IMR-90 (cell line): ENCODE measurements at regions not wholly inside any gene's neighbourhood (a gene's known extent, or its start where the extent isn't known, plus 50 kb on each side); places are given as distances from the start of the nearest gene placed in this dataset.

Experiments
- ATAC-seq: fragments of 200-7000 bp; cut with Tn5 transposase; 2 replicates; pipeline ENCODE4 v1.9.1; 2020; ENCODE audit warnings: low read depth, mild to moderate bottlenecking, moderate library complexity
- BruUV-seq: library from RNA; stranded (reverse); fragments of 400-500 nt; replicated peaks from 2 replicates; lab custom pipeline; 2021; lab: Mats Ljungman, UMichigan
- CTCF ChIA-PET: fragments of 300-600 bp; formaldehyde crosslinking; extraction: SDS; loops from one replicate; lab custom pipeline; 2021; ENCODE audit warnings: antibody characterized with exemption; lab: Yijun Ruan, JAX
- POLR2A ChIA-PET: fragments of 300-600 bp; sonication (Branson Sonifier 250); formaldehyde crosslinking; loops from one replicate; lab custom pipeline; 2022; ENCODE audit warnings: antibody characterized with exemption; ENCODE audit not compliant: unreplicated experiment; lab: Charles Lee
- DNase-seq: peaks from one replicate; pipeline ENCODE4 v3.0.0; 2013
- H2AFZ ChIP-seq: replicated peaks from 2 replicates; pipeline ENCODE3; 2013; ENCODE audit warnings: low read length, mild to moderate bottlenecking; ENCODE audit not compliant: poor library complexity
- H2AK5ac ChIP-seq: 2 replicates; pipeline ENCODE4 v1.6.1; 2013; ENCODE audit warnings: low read depth, low read length, inconsistent platforms
- H2AK9ac ChIP-seq: replicated peaks from 2 replicates; pipeline ENCODE3; 2013; ENCODE audit warnings: mild to moderate bottlenecking, low read depth, low read length, moderate library complexity; ENCODE audit not compliant: poor library complexity
- H2BK120ac ChIP-seq: 2 replicates; pipeline ENCODE4 v1.6.1; 2013; ENCODE audit warnings: low read depth, low read length, inconsistent platforms
- H2BK15ac ChIP-seq: 3 replicates; pipeline ENCODE4 v1.6.1; 2013; ENCODE audit warnings: low read depth, low read length, inconsistent platforms
- H2BK20ac ChIP-seq: 2 replicates; pipeline ENCODE4 v1.6.1; 2013; ENCODE audit warnings: low read depth, mild to moderate bottlenecking, inconsistent platforms, low read length, moderate library complexity
- H2BK5ac ChIP-seq: 2 replicates; pipeline ENCODE4 v1.6.1; 2013; ENCODE audit warnings: mild to moderate bottlenecking, low read depth, low read length, inconsistent platforms; ENCODE audit not compliant: poor library complexity, severe bottlenecking
- H3K14ac ChIP-seq: replicated peaks from 2 replicates; pipeline ENCODE4 v1.6.1; 2013; ENCODE audit warnings: low read depth, low read length, inconsistent platforms
- H3K18ac ChIP-seq: 2 replicates; pipeline ENCODE4 v1.6.1; 2013; ENCODE audit warnings: low read depth, low read length, control low read depth
- H3K23ac ChIP-seq: 2 replicates; pipeline ENCODE4 v1.6.1; 2013; ENCODE audit warnings: low read depth, low read length, inconsistent platforms
- H3K27ac ChIP-seq: 2 replicates; pipeline ENCODE4 v1.5.1; 2013; ENCODE audit warnings: mild to moderate bottlenecking, control low read depth, low read length; ENCODE audit not compliant: insufficient read depth
- H3K27me3 ChIP-seq: 2 replicates; pipeline ENCODE4 v1.6.1; 2013; ENCODE audit warnings: low read length; ENCODE audit not compliant: control insufficient read depth, insufficient read depth
- H3K36me3 ChIP-seq: 2 replicates; pipeline ENCODE4 v1.6.1; 2013; ENCODE audit warnings: low read length, mixed read lengths; ENCODE audit not compliant: control insufficient read depth, insufficient read depth
- H3K4ac ChIP-seq: 2 replicates; pipeline ENCODE4 v1.6.1; 2013; ENCODE audit warnings: low read depth, low read length, inconsistent platforms
- H3K4me1 ChIP-seq: 2 replicates; pipeline ENCODE4 v1.6.1; 2013; ENCODE audit warnings: low read length, mixed read lengths; ENCODE audit not compliant: control insufficient read depth, insufficient read depth
- H3K4me2 ChIP-seq: 2 replicates; pipeline ENCODE4 v1.6.1; 2013; ENCODE audit warnings: low read depth, mild to moderate bottlenecking, control low read depth, low read length, moderate library complexity
- H3K4me3 ChIP-seq: 2 replicates; pipeline ENCODE4 v1.5.1; 2013; ENCODE audit warnings: low read depth, mild to moderate bottlenecking, control low read depth, low read length, moderate library complexity; ENCODE audit not compliant: insufficient read depth
- H3K56ac ChIP-seq: 2 replicates; pipeline ENCODE4 v1.6.1; 2013; ENCODE audit warnings: low read length, inconsistent platforms; ENCODE audit not compliant: insufficient read depth; ENCODE audit errors: extremely low read depth
- H3K79me1 ChIP-seq, 2 experiments: 2 replicates each; pipeline ENCODE4 v1.6.1; 2013; ENCODE audit warnings: low read length in 2 of 2, inconsistent platforms in 1 of 2, low read depth in 1 of 2
- H3K9ac ChIP-seq: 2 replicates; pipeline ENCODE4 v1.6.1; 2013; ENCODE audit warnings: low read depth, low read length, control low read depth
- H3K9me1 ChIP-seq: 2 replicates; pipeline ENCODE4 v1.6.1; 2013; ENCODE audit warnings: low read length, inconsistent platforms; ENCODE audit not compliant: insufficient read depth
- H3K9me3 ChIP-seq: 2 replicates; pipeline ENCODE4 v1.6.1; 2013; ENCODE audit warnings: low read length; ENCODE audit not compliant: control insufficient read depth, insufficient read depth
- H4K20me1 ChIP-seq: 2 replicates; pipeline ENCODE4 v1.6.1; 2013; ENCODE audit warnings: low read length, inconsistent platforms; ENCODE audit not compliant: insufficient read depth
- H4K5ac ChIP-seq: 2 replicates; pipeline ENCODE4 v1.6.1; 2013; ENCODE audit warnings: mild to moderate bottlenecking, low read depth, low read length, control low read depth
- H4K8ac ChIP-seq, 2 experiments: 2 replicates each; pipeline ENCODE4 v1.6.1; 2013; ENCODE audit warnings: low read depth in 2 of 2, low read length in 2 of 2, control low read depth in 1 of 2, inconsistent platforms in 1 of 2
- H4K91ac ChIP-seq: 2 replicates; pipeline ENCODE4 v1.6.1; 2013; ENCODE audit warnings: low read depth, low read length, inconsistent platforms; ENCODE audit not compliant: insufficient read depth
- CHD1 ChIP-seq: IDR thresholded peaks from 2 replicates; pipeline ENCODE4 v1.6.1; 2012; ENCODE audit warnings: low read depth, low read length, improper control_type of control experiment
- MAZ ChIP-seq: IDR thresholded peaks from 2 replicates; pipeline ENCODE4 v1.6.1; 2012; ENCODE audit warnings: low read depth, mild to moderate bottlenecking, low read length, improper control_type of control experiment, moderate library complexity, borderline replicate concordance
- MXI1 ChIP-seq: IDR thresholded peaks from 2 replicates; pipeline ENCODE4 v1.6.1; 2012; ENCODE audit warnings: low read depth, mild to moderate bottlenecking, low read length, moderate library complexity, borderline replicate concordance
- NFE2L2 ChIP-seq: fragments of 150-350 bp; IDR thresholded peaks from 2 replicates; pipeline ENCODE4 v1.6.1; 2016; ENCODE audit warnings: low read depth, mild to moderate bottlenecking, low read length
- POLR2A ChIP-seq: IDR thresholded peaks from 2 replicates; pipeline ENCODE4 v1.6.1; 2012; ENCODE audit warnings: mild to moderate bottlenecking, low read depth, low read length
- RFX5 ChIP-seq: IDR thresholded peaks from 2 replicates; pipeline ENCODE4 v1.8.0; 2012; ENCODE audit warnings: low read depth, mild to moderate bottlenecking, low read length, moderate library complexity
- SMC3 ChIP-seq: fragments of 150-350 bp; IDR thresholded peaks from 2 replicates; pipeline ENCODE4 v1.6.1; 2016; ENCODE audit warnings: low read depth, mild to moderate bottlenecking, antibody characterized with exemption, low read length, moderate library complexity
- WGBS, 2 experiments: methylation state at CpG; one replicate each; pipeline versions ENCODE4 v1.1.5 to v1.1.7; 2013; ENCODE audit warnings: missing lambda C conversion rate in 2 of 2; ENCODE audit not compliant: insufficient read length in 1 of 2; ENCODE audit errors: extremely low coverage in 2 of 2; 5-methylcytosine and 5-hydroxymethylcytosine counted together
- dilution Hi-C: fragments of 300-500 bp; cut with HindIII; formaldehyde crosslinking; loops from one replicate; pipeline ENCODE4 v1.14.3; 2018; ENCODE audit warnings: low sequenced_read_pairs; ENCODE audit not compliant: unreplicated experiment
- in situ Hi-C: fragments of 300-500 bp; cut with MboI; formaldehyde crosslinking; loops from 3 replicates; pipeline ENCODE4 v1.14.3; 2019; ENCODE audit warnings: low sequenced_read_pairs, inconsistent platforms, mixed read lengths
- intact Hi-C: fragments of 100-400 bp; cut with micrococcal nuclease; formaldehyde crosslinking; loops from 2 replicates; pipeline ENCODE4 v1.10.0; 2022
- TF ChIP-seq, protein P1 (sequence below): fragments of 150-350 bp; IDR thresholded peaks from 2 replicates; pipeline ENCODE4 v1.6.1; 2017; ENCODE audit warnings: mild to moderate bottlenecking, antibody characterized with exemption, low read length, low read depth

DNA sequence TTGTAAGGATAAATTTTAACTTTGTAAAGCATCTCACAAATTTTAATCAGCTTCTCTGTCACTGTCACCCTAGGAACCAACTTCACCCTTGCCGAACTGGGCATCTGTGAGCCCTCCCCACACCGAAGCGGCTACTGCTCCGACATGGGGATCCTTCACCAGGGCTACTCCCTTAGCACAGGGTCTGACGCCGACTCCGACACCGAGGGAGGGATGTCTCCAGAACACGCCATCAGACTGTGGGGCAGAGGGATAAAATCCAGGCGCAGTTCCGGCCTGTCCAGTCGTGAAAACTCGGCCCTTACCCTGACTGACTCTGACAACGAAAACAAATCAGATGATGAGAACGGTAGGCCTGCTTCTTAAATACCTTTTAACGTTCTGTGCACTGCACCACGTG lies 916.3 kb upstream of the WWC1 start:
- Histone ChIP-seq H2BK20ac (no peak overlapping the region), H4K20me1 (no peaks in the 10 kb centered on the region), H3K4me3 (no peak overlapping the region), H4K5ac (no peak overlapping the region), H2AK9ac (no peak overlapping the region), H4K8ac (no peak overlapping the region), H3K18ac (no peak overlapping the region), H3K4me2 (no peak overlapping the region), H3K14ac (no peak overlapping the region), H3K79me1 (no peaks in the 10 kb centered on the region), H2BK5ac (no peak overlapping the region), H3K9me1 (no peaks in the 10 kb centered on the region), H3K9ac (no peak overlapping the region), H4K91ac (no peak overlapping the region), H3K4me1 (no peaks in the 10 kb centered on the region), H2BK120ac (no peak overlapping the region), H3K4ac (no peak overlapping the region), H2AK5ac (no peak overlapping the region), H2BK15ac (no peak overlapping the region), H3K23ac (no peak overlapping the region), H3K9me3 (no peaks in the 10 kb centered on the region; the same call in 1 of the 2 replicates), H3K36me3 (no peaks in the 10 kb centered on the region), H3K27ac (no peak overlapping the region), H2AFZ (no peak overlapping the region), H3K27me3 (no peaks in the 10 kb centered on the region), H3K56ac (no peak overlapping the region)
- POLR2A ChIA-PET: no interaction called here
- in situ Hi-C loops (no loop called here), intact Hi-C loops (no loop called here), dilution Hi-C loops (no loop called here)
- no peak for TF ChIP-seq CHD1
- TF ChIP-seq, protein P1, sequence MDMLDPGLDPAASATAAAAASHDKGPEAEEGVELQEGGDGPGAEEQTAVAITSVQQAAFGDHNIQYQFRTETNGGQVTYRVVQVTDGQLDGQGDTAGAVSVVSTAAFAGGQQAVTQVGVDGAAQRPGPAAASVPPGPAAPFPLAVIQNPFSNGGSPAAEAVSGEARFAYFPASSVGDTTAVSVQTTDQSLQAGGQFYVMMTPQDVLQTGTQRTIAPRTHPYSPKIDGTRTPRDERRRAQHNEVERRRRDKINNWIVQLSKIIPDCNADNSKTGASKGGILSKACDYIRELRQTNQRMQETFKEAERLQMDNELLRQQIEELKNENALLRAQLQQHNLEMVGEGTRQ: no peak
- TF ChIP-seq RFX5: no peak
- TF ChIP-seq MXI1: no peak
- no peak for TF ChIP-seq NFE2L2
- TF ChIP-seq POLR2A: no peak
- no peak for TF ChIP-seq MAZ
- TF ChIP-seq SMC3: no peak
- CTCF ChIA-PET: no interaction called here
- ATAC-seq (no peak), DNase-seq (no peak)
- no TSS peak for BruUV-seq
- 62% methylated on average over 7 of the region's 17 CpGs; no CpG with 5 or more reads in 1 of the 2 experiments for WGBS, 2 experiments
